ENCODE measurements at regions not wholly inside any gene's neighbourhood (a gene's known extent, or its start where the extent isn't known, plus 50 kb on each side); places are given as distances from the start of the nearest gene placed in this dataset.

DNA sequence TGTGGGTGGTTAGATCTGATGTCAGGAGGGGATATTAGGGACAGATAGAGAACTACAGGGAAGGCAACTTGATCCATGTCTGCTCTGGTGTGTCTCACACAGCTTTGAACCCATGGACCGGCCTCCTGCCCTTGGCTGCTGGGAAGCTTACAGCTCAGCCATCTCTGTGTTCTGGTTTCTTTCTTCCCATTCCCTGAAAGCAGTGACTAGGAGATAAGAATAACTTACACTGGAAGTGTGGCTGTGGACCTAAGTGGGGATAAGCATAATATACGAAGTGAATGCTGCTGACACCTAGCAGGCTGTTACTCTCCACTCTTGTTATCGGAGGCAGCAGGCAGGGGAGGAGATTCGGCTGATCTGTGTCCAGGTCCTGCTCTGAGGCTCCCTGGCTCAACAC is 282.3 kb upstream of the TUT7 start:
- no peaks in the 10 kb centered on the region for H3K36me3 ChIP-seq (ENCODE audit: control insufficient read depth, insufficient read depth, low read length)
- peak overlapping the region; percentile 27; the same call in 1 of the 2 replicates for H2BK120ac ChIP-seq (ENCODE audit: low read depth, low read length)
- dilution Hi-C loops (cut with HindIII; ENCODE audit: low sequenced_read_pairs, unreplicated experiment): no loop called here
- TF ChIP-seq, protein P1, sequence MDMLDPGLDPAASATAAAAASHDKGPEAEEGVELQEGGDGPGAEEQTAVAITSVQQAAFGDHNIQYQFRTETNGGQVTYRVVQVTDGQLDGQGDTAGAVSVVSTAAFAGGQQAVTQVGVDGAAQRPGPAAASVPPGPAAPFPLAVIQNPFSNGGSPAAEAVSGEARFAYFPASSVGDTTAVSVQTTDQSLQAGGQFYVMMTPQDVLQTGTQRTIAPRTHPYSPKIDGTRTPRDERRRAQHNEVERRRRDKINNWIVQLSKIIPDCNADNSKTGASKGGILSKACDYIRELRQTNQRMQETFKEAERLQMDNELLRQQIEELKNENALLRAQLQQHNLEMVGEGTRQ (IDR thresholded peaks at IDR 0.05; ENCODE audit: low read depth, low read length): no peak
- TF ChIP-seq CTCF (conservative IDR thresholded peaks at IDR 0.05; ENCODE audit: low read depth, low read length) (no peak), CEBPB (IDR thresholded peaks at IDR 0.05; ENCODE audit: low read depth, low read length) (no peak), RCOR1 (IDR thresholded peaks at IDR 0.05; ENCODE audit: insufficient replicate concordance, low read length) (no peak), MAFK (IDR thresholded peaks at IDR 0.05; ENCODE audit: low read depth, low read length) (no peak), POLR2A (IDR thresholded peaks at IDR 0.05; ENCODE audit: low read depth, low read length) (no peak), CHD1 (IDR thresholded peaks at IDR 0.05; ENCODE audit: low read depth, low read length) (no peak), MAZ (IDR thresholded peaks at IDR 0.05; ENCODE audit: borderline replicate concordance, low read depth, low read length) (no peak), SMC3 (IDR thresholded peaks at IDR 0.05; ENCODE audit: low read depth, low read length) (no peak), MXI1 (IDR thresholded peaks at IDR 0.05; ENCODE audit: borderline replicate concordance, low read depth, low read length) (no peak), BHLHE40 (IDR thresholded peaks at IDR 0.05; ENCODE audit: low read depth, low read length) (no peak), FOS (IDR thresholded peaks at IDR 0.05; ENCODE audit: low read depth, low read length) (no peak), NFE2L2 (IDR thresholded peaks at IDR 0.05; ENCODE audit: low read depth, low read length) (no peak), RFX5 (IDR thresholded peaks at IDR 0.05; ENCODE audit: low read depth, low read length) (no peak), RAD21 (IDR thresholded peaks at IDR 0.05; ENCODE audit: low read length) (no peak)
- TF ChIP-seq, protein P2, sequence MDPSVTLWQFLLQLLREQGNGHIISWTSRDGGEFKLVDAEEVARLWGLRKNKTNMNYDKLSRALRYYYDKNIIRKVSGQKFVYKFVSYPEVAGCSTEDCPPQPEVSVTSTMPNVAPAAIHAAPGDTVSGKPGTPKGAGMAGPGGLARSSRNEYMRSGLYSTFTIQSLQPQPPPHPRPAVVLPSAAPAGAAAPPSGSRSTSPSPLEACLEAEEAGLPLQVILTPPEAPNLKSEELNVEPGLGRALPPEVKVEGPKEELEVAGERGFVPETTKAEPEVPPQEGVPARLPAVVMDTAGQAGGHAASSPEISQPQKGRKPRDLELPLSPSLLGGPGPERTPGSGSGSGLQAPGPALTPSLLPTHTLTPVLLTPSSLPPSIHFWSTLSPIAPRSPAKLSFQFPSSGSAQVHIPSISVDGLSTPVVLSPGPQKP (IDR thresholded peaks at IDR 0.05; ENCODE audit: borderline replicate concordance, low read depth, low read length): no peak
- H4K91ac ChIP-seq (ENCODE audit: insufficient read depth, low read depth, low read length): no peak overlapping the region
- H2AFZ ChIP-seq (replicated peaks; ENCODE audit: low read length, poor library complexity): no peak overlapping the region
- no peak overlapping the region for H3K14ac ChIP-seq (replicated peaks; ENCODE audit: low read depth, low read length)
- no peak overlapping the region for H3K9ac ChIP-seq (ENCODE audit: low read depth, low read length)
- no peaks in the 10 kb centered on the region for H3K9me1 ChIP-seq (ENCODE audit: insufficient read depth, low read length)
- H3K9me3 ChIP-seq (ENCODE audit: control insufficient read depth, insufficient read depth, low read length): peaks cover 4% of the 10 kb centered on the region; the same call in 1 of the 2 replicates
- H3K18ac ChIP-seq (ENCODE audit: low read depth, low read length): no peak overlapping the region; the same call in 1 of the 2 replicates
- peak overlapping the region; percentile 29; the same call in 1 of the 2 replicates for H4K5ac ChIP-seq (ENCODE audit: low read depth, low read length)
- BruUV-seq (replicated peaks): no TSS peak
- CTCF ChIA-PET: no interaction called here
- no peak overlapping the region for H3K4me3 ChIP-seq (ENCODE audit: insufficient read depth, low read depth, low read length)
- H2AK5ac ChIP-seq (ENCODE audit: low read depth, low read length): peak overlapping the region; percentile 14; the same call in 1 of the 2 replicates
- in situ Hi-C loops (cut with MboI; ENCODE audit: low sequenced_read_pairs): loop anchor here (10.0 to 25.0 kb wide), 2 partner anchors 301 to 688 kb away; partner anchors contain the start of gene GAS1
- peak overlapping the region; percentile 9; the same call in 1 of the 2 replicates for H2BK20ac ChIP-seq (ENCODE audit: low read depth, low read length)
- no peak overlapping the region for H2AK9ac ChIP-seq (replicated peaks; ENCODE audit: low read depth, low read length, poor library complexity)
- DNase-seq (no peak), ATAC-seq (ENCODE audit: low read depth) (no peak)
- no peaks in the 10 kb centered on the region for H3K27me3 ChIP-seq (ENCODE audit: control insufficient read depth, insufficient read depth, low read length)
- H2BK15ac ChIP-seq (ENCODE audit: low read depth, low read length): peak overlapping the region; percentile 2; the same call in 1 of the 3 replicates
- H3K27ac ChIP-seq (ENCODE audit: insufficient read depth, low read length): no peak overlapping the region
- no peak overlapping the region for H3K4me2 ChIP-seq (ENCODE audit: low read depth, low read length)
- POLR2A ChIA-PET (ENCODE audit: unreplicated experiment): no interaction called here
- H3K23ac ChIP-seq (ENCODE audit: low read depth, low read length): peak overlapping the region; percentile 55; the same call in 1 of the 2 replicates
- H4K20me1 ChIP-seq (ENCODE audit: insufficient read depth, low read length): no peaks in the 10 kb centered on the region
- H3K4ac ChIP-seq (ENCODE audit: low read depth, low read length): peak overlapping the region; percentile 22
- no peaks in the 10 kb centered on the region for H3K79me1 ChIP-seq (ENCODE audit: low read depth in 1 of 2, low read length in 2 of 2)
- H3K56ac ChIP-seq (ENCODE audit: extremely low read depth, insufficient read depth, low read length): no peak overlapping the region
- 80% methylated on average over 1 of the region's 4 CpGs; no CpG with 5 or more reads in 1 of the 2 experiments for WGBS, 2 experiments (ENCODE audit: extremely low coverage in 2 of 2, insufficient read length in 1 of 2)
- no peak overlapping the region for H2BK5ac ChIP-seq (ENCODE audit: low read depth, low read length, poor library complexity, severe bottlenecking)
- intact Hi-C loops (cut with micrococcal nuclease): loop anchor here (2.0 kb wide), 1 partner anchor 308 kb away; no protein-coding TSS in a partner anchor
- H4K8ac ChIP-seq (ENCODE audit: low read depth in 2 of 2, low read length in 2 of 2): no peak overlapping the region
- H3K4me1 ChIP-seq (ENCODE audit: control insufficient read depth, insufficient read depth, low read length): no peaks in the 10 kb centered on the region
